IMR-90 (cell line): ENCODE measurements at regions not wholly inside any gene's neighbourhood (a gene's known extent, or its start where the extent isn't known, plus 50 kb on each side); places are given as distances from the start of the nearest gene placed in this dataset.
A peak's percentile ranks its signal among the peaks of the same experiment; 100 is the strongest.

Experiments
- ATAC-seq: fragments of 200-7000 bp; cut with Tn5 transposase; 2 replicates; pipeline ENCODE4 v1.9.1; 2020; ENCODE audit warnings: low read depth, mild to moderate bottlenecking, moderate library complexity
- BruUV-seq: library from RNA; stranded (reverse); fragments of 400-500 nt; replicated peaks from 2 replicates; lab custom pipeline; 2021; lab: Mats Ljungman, UMichigan
- CTCF ChIA-PET: fragments of 300-600 bp; formaldehyde crosslinking; extraction: SDS; loops from one replicate; lab custom pipeline; 2021; ENCODE audit warnings: antibody characterized with exemption; lab: Yijun Ruan, JAX
- POLR2A ChIA-PET: fragments of 300-600 bp; sonication (Branson Sonifier 250); formaldehyde crosslinking; loops from one replicate; lab custom pipeline; 2022; ENCODE audit warnings: antibody characterized with exemption; ENCODE audit not compliant: unreplicated experiment; lab: Charles Lee
- DNase-seq: peaks from one replicate; pipeline ENCODE4 v3.0.0; 2013
- H2AFZ ChIP-seq: replicated peaks from 2 replicates; pipeline ENCODE3; 2013; ENCODE audit warnings: low read length, mild to moderate bottlenecking; ENCODE audit not compliant: poor library complexity
- H2AK5ac ChIP-seq: 2 replicates; pipeline ENCODE4 v1.6.1; 2013; ENCODE audit warnings: low read depth, low read length, inconsistent platforms
- H2AK9ac ChIP-seq: replicated peaks from 2 replicates; pipeline ENCODE3; 2013; ENCODE audit warnings: mild to moderate bottlenecking, low read depth, low read length, moderate library complexity; ENCODE audit not compliant: poor library complexity
- H2BK120ac ChIP-seq: 2 replicates; pipeline ENCODE4 v1.6.1; 2013; ENCODE audit warnings: low read depth, low read length, inconsistent platforms
- H2BK15ac ChIP-seq: 3 replicates; pipeline ENCODE4 v1.6.1; 2013; ENCODE audit warnings: low read depth, low read length, inconsistent platforms
- H2BK20ac ChIP-seq: 2 replicates; pipeline ENCODE4 v1.6.1; 2013; ENCODE audit warnings: low read depth, mild to moderate bottlenecking, inconsistent platforms, low read length, moderate library complexity
- H2BK5ac ChIP-seq: 2 replicates; pipeline ENCODE4 v1.6.1; 2013; ENCODE audit warnings: mild to moderate bottlenecking, low read depth, low read length, inconsistent platforms; ENCODE audit not compliant: poor library complexity, severe bottlenecking
- H3K14ac ChIP-seq: replicated peaks from 2 replicates; pipeline ENCODE4 v1.6.1; 2013; ENCODE audit warnings: low read depth, low read length, inconsistent platforms
- H3K18ac ChIP-seq: 2 replicates; pipeline ENCODE4 v1.6.1; 2013; ENCODE audit warnings: low read depth, low read length, control low read depth
- H3K23ac ChIP-seq: 2 replicates; pipeline ENCODE4 v1.6.1; 2013; ENCODE audit warnings: low read depth, low read length, inconsistent platforms
- H3K27ac ChIP-seq: 2 replicates; pipeline ENCODE4 v1.5.1; 2013; ENCODE audit warnings: mild to moderate bottlenecking, control low read depth, low read length; ENCODE audit not compliant: insufficient read depth
- H3K27me3 ChIP-seq: 2 replicates; pipeline ENCODE4 v1.6.1; 2013; ENCODE audit warnings: low read length; ENCODE audit not compliant: control insufficient read depth, insufficient read depth
- H3K36me3 ChIP-seq: 2 replicates; pipeline ENCODE4 v1.6.1; 2013; ENCODE audit warnings: low read length, mixed read lengths; ENCODE audit not compliant: control insufficient read depth, insufficient read depth
- H3K4ac ChIP-seq: 2 replicates; pipeline ENCODE4 v1.6.1; 2013; ENCODE audit warnings: low read depth, low read length, inconsistent platforms
- H3K4me1 ChIP-seq: 2 replicates; pipeline ENCODE4 v1.6.1; 2013; ENCODE audit warnings: low read length, mixed read lengths; ENCODE audit not compliant: control insufficient read depth, insufficient read depth
- H3K4me2 ChIP-seq: 2 replicates; pipeline ENCODE4 v1.6.1; 2013; ENCODE audit warnings: low read depth, mild to moderate bottlenecking, control low read depth, low read length, moderate library complexity
- H3K4me3 ChIP-seq: 2 replicates; pipeline ENCODE4 v1.5.1; 2013; ENCODE audit warnings: low read depth, mild to moderate bottlenecking, control low read depth, low read length, moderate library complexity; ENCODE audit not compliant: insufficient read depth
- H3K56ac ChIP-seq: 2 replicates; pipeline ENCODE4 v1.6.1; 2013; ENCODE audit warnings: low read length, inconsistent platforms; ENCODE audit not compliant: insufficient read depth; ENCODE audit errors: extremely low read depth
- H3K79me1 ChIP-seq, 2 experiments: 2 replicates each; pipeline ENCODE4 v1.6.1; 2013; ENCODE audit warnings: low read length in 2 of 2, inconsistent platforms in 1 of 2, low read depth in 1 of 2
- H3K9ac ChIP-seq: 2 replicates; pipeline ENCODE4 v1.6.1; 2013; ENCODE audit warnings: low read depth, low read length, control low read depth
- H3K9me1 ChIP-seq: 2 replicates; pipeline ENCODE4 v1.6.1; 2013; ENCODE audit warnings: low read length, inconsistent platforms; ENCODE audit not compliant: insufficient read depth
- H3K9me3 ChIP-seq: 2 replicates; pipeline ENCODE4 v1.6.1; 2013; ENCODE audit warnings: low read length; ENCODE audit not compliant: control insufficient read depth, insufficient read depth
- H4K20me1 ChIP-seq: 2 replicates; pipeline ENCODE4 v1.6.1; 2013; ENCODE audit warnings: low read length, inconsistent platforms; ENCODE audit not compliant: insufficient read depth
- H4K5ac ChIP-seq: 2 replicates; pipeline ENCODE4 v1.6.1; 2013; ENCODE audit warnings: mild to moderate bottlenecking, low read depth, low read length, control low read depth
- H4K8ac ChIP-seq, 2 experiments: 2 replicates each; pipeline ENCODE4 v1.6.1; 2013; ENCODE audit warnings: low read depth in 2 of 2, low read length in 2 of 2, control low read depth in 1 of 2, inconsistent platforms in 1 of 2
- H4K91ac ChIP-seq: 2 replicates; pipeline ENCODE4 v1.6.1; 2013; ENCODE audit warnings: low read depth, low read length, inconsistent platforms; ENCODE audit not compliant: insufficient read depth
- BHLHE40 ChIP-seq: fragments of 150-350 bp; IDR thresholded peaks from 2 replicates; pipeline ENCODE4 v1.6.1; 2016; ENCODE audit warnings: mild to moderate bottlenecking, low read depth, low read length
- MXI1 ChIP-seq: IDR thresholded peaks from 2 replicates; pipeline ENCODE4 v1.6.1; 2012; ENCODE audit warnings: low read depth, mild to moderate bottlenecking, low read length, moderate library complexity, borderline replicate concordance
- NFE2L2 ChIP-seq: fragments of 150-350 bp; IDR thresholded peaks from 2 replicates; pipeline ENCODE4 v1.6.1; 2016; ENCODE audit warnings: low read depth, mild to moderate bottlenecking, low read length
- WGBS, 2 experiments: methylation state at CpG; one replicate each; pipeline versions ENCODE4 v1.1.5 to v1.1.7; 2013; ENCODE audit warnings: missing lambda C conversion rate in 2 of 2; ENCODE audit not compliant: insufficient read length in 1 of 2; ENCODE audit errors: extremely low coverage in 2 of 2; 5-methylcytosine and 5-hydroxymethylcytosine counted together
- dilution Hi-C: fragments of 300-500 bp; cut with HindIII; formaldehyde crosslinking; loops from one replicate; pipeline ENCODE4 v1.14.3; 2018; ENCODE audit warnings: low sequenced_read_pairs; ENCODE audit not compliant: unreplicated experiment
- in situ Hi-C: fragments of 300-500 bp; cut with MboI; formaldehyde crosslinking; loops from 3 replicates; pipeline ENCODE4 v1.14.3; 2019; ENCODE audit warnings: low sequenced_read_pairs, inconsistent platforms, mixed read lengths
- intact Hi-C: fragments of 100-400 bp; cut with micrococcal nuclease; formaldehyde crosslinking; loops from 2 replicates; pipeline ENCODE4 v1.10.0; 2022

DNA sequence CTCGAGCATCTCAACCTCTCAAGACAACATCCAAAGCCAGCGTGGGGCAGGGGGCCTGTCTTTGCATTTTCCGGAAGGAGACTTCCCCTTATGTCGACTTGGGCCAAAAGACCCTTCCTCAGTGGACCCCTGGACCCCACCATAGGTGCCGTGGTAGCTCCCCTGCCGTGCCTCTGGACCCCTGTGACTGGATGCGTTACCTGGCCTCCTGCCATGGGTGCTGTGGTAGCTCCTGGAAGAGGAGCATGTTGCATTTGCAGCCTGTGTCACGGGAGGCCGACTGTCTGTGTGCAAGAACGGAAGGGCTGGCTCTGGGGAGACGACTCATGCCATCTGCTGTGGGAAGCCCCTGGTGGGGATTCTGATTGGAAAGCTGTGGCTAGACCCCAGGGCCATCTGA lies 130.1 kb downstream of the FOXL1 start:
- DNase-seq = no peak
- no peak overlapping the region for H3K27ac ChIP-seq
- no peak overlapping the region for H3K4ac ChIP-seq
- H2BK5ac ChIP-seq = no peak overlapping the region
- peaks cover 5% of the 10 kb centered on the region for H3K9me3 ChIP-seq
- H3K36me3 ChIP-seq = no peaks in the 10 kb centered on the region
- 77% methylated on average over 5 of the region's 11 CpGs; no CpG with 5 or more reads in 1 of the 2 experiments for WGBS, 2 experiments
- H4K91ac ChIP-seq = no peak overlapping the region
- no peak overlapping the region for H3K4me3 ChIP-seq
- H3K4me2 ChIP-seq = no peak overlapping the region
- H2AK5ac ChIP-seq = no peak overlapping the region
- H4K20me1 ChIP-seq = no peaks in the 10 kb centered on the region
- no peak overlapping the region for H2BK120ac ChIP-seq
- no peak overlapping the region for H3K14ac ChIP-seq
- no peak overlapping the region for H2BK20ac ChIP-seq
- H3K18ac ChIP-seq = no peak overlapping the region
- BruUV-seq = no TSS peak
- H3K9ac ChIP-seq = no peak overlapping the region
- dilution Hi-C loops (no loop called here), intact Hi-C loops (no loop called here), in situ Hi-C loops (no loop called here)
- no peak overlapping the region for H2BK15ac ChIP-seq
- H3K23ac ChIP-seq = no peak overlapping the region
- POLR2A ChIA-PET = no interaction called here
- no peak for ATAC-seq
- H3K9me1 ChIP-seq = peaks cover 4% of the 10 kb centered on the region; the same call in 1 of the 2 replicates
- H2AFZ ChIP-seq = peak overlapping the region; percentile 39
- H4K5ac ChIP-seq = no peak overlapping the region
- CTCF ChIA-PET = interaction anchor here (0.7 kb wide), 1 partner anchor 358 kb away, joined by 3 read pairs; no protein-coding TSS in a partner anchor
- H3K27me3 ChIP-seq = peaks cover 11% of the 10 kb centered on the region
- H4K8ac ChIP-seq = no peak overlapping the region
- H3K79me1 ChIP-seq = no peaks in the 10 kb centered on the region
- no peaks in the 10 kb centered on the region for H3K4me1 ChIP-seq
- TF ChIP-seq MXI1 (no peak), BHLHE40 (no peak), NFE2L2 (no peak)
- H3K56ac ChIP-seq = no peak overlapping the region
- no peak overlapping the region for H2AK9ac ChIP-seq
